Activated CD4-positive, alpha-beta T cell treated with anti-CD3 and anti-CD28 coated beads, Interleukin-2, amount 50 U/mL, for 24 hours (primary cell): ENCODE measurements at regions not wholly inside any gene's neighbourhood (a gene's known extent, or its start where the extent isn't known, plus 50 kb on each side); places are given as distances from the start of the nearest gene placed in this dataset.
"Not testable (repeated sequence)": the region's sequence is repeated elsewhere in the genome, so short reads cannot be mapped to it uniquely, and the experiment has no call there.

Experiments used
- DNase-seq, 2 donors: peaks; one replicate each; pipeline ENCODE4 v3.0.0-alpha.2; 2020; ENCODE audit warnings: low read depth in 1 of 2, low spot score in 1 of 2

GRCh38 chr1:60822252-60822651, 260.1 kb upstream of the NFIA start:
- DNase-seq: no peak

GRCh38 chr1:60821156-60821555, 261.2 kb upstream of the NFIA start:
- no peak for DNase-seq

- DNase-seq: no peak
Observed at GRCh38 chr1:60818969-60819701, 263.2 kb upstream of the NFIA start.

- DNase-seq: no peak
Observed at GRCh38 chr1:60813071-60813470, 269.3 kb upstream of the NFIA start.

GRCh38 chr1:60809204-60809980, 273.0 kb upstream of the NFIA start:
- no peak for DNase-seq

GRCh38 chr1:60808676-60809075, 273.7 kb upstream of the NFIA start:
- DNase-seq: no peak

- DNase-seq: no peak
Observed at GRCh38 chr1:60802884-60803283, 279.5 kb upstream of the NFIA start.

GRCh38 chr1:60797351-60797750, 285.0 kb upstream of the NFIA start:
- DNase-seq: no peak

GRCh38 chr1:60791226-60791625, 291.1 kb upstream of the NFIA start:
- no peak for DNase-seq

- DNase-seq: not testable (repeated sequence)
Observed at GRCh38 chr1:60773099-60773498, 309.3 kb upstream of the NFIA start.

- DNase-seq: no peak
Observed at GRCh38 chr1:60769082-60769481, 313.3 kb upstream of the NFIA start.

- no peak for DNase-seq
Observed at GRCh38 chr1:60765204-60765603, 317.2 kb upstream of the NFIA start.

GRCh38 chr1:60764489-60764888, 317.9 kb upstream of the NFIA start:
- no peak for DNase-seq

GRCh38 chr1:60763741-60764140, 318.6 kb upstream of the NFIA start:
- no peak for DNase-seq

- DNase-seq: no peak
Observed at GRCh38 chr1:60762911-60763310, 319.4 kb upstream of the NFIA start.

- no peak for DNase-seq
Observed at GRCh38 chr1:60762176-60762575, 320.2 kb upstream of the NFIA start.

- no peak for DNase-seq
Observed at GRCh38 chr1:60759291-60759690, 323.1 kb upstream of the NFIA start.

GRCh38 chr1:60757485-60757884, 324.9 kb upstream of the NFIA start:
- DNase-seq: no peak

GRCh38 chr1:60753036-60753900, 329.1 kb upstream of the NFIA start:
- no peak for DNase-seq

GRCh38 chr1:60751306-60751705, 331.1 kb upstream of the NFIA start:
- no peak for DNase-seq

- no peak for DNase-seq
Observed at GRCh38 chr1:60747353-60747752, 335.0 kb upstream of the NFIA start.
